ENCODE measurements at regions not wholly inside any gene's neighbourhood (a gene's known extent, or its start where the extent isn't known, plus 50 kb on each side); places are given as distances from the start of the nearest gene placed in this dataset.

GRCh38 chr17:77354670-77355455, 214.1 kb downstream of the SEC14L1 start (continued):
- TF ChIP-seq, protein P1, sequence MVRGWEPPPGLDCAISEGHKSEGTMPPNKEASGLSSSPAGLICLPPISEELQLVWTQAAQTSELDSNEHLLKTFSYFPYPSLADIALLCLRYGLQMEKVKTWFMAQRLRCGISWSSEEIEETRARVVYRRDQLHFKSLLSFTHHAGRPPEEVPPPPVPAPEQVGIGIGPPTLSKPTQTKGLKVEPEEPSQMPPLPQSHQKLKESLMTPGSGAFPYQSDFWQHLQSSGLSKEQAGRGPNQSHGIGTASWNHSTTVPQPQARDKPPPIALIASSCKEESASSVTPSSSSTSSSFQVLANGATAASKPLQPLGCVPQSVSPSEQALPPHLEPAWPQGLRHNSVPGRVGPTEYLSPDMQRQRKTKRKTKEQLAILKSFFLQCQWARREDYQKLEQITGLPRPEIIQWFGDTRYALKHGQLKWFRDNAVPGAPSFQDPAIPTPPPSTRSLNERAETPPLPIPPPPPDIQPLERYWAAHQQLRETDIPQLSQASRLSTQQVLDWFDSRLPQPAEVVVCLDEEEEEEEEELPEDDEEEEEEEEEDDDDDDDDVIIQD (CRISPR knock-in tag; IDR thresholded peaks at IDR 0.05; ENCODE audit: low read depth) = peak; percentile 80
- TF ChIP-seq ZNF546 (CRISPR knock-in tag; conservative IDR thresholded peaks at IDR 0.05) (0 out of 2 replicates have a peak, but pooled peaks have one; percentile 72), E2F2 (CRISPR knock-in tag; IDR thresholded peaks at IDR 0.05; ENCODE audit: borderline replicate concordance) (no peak), ZNF574 (CRISPR knock-in tag; IDR thresholded peaks at IDR 0.05) (peak; percentile 84), IKZF4 (CRISPR knock-in tag; IDR thresholded peaks at IDR 0.05; ENCODE audit: borderline replicate concordance, low read depth, not compliant biosample characterization) (no peak), RAD21 (CRISPR knock-in tag; IDR thresholded peaks at IDR 0.05) (0 out of 2 replicates have a peak, but pooled peaks have one; percentile 44), ZNF7 (CRISPR knock-in tag; IDR thresholded peaks at IDR 0.05) (no peak), FOXK1 (CRISPR knock-in tag; IDR thresholded peaks at IDR 0.05; ENCODE audit: borderline replicate concordance, low read depth) (peak; percentile 90; the same call in 1 of the 2 replicates), IRF2 (CRISPR knock-in tag; IDR thresholded peaks at IDR 0.05) (peak; percentile 95), ZKSCAN8 (CRISPR knock-in tag; IDR thresholded peaks at IDR 0.05; ENCODE audit: borderline replicate concordance) (peak; percentile 42; the same call in 1 of the 2 replicates), ZNF383 (CRISPR knock-in tag; IDR thresholded peaks at IDR 0.05; ENCODE audit: borderline replicate concordance) (peak; percentile 85; the same call in 1 of the 2 replicates), FOXA3 (CRISPR knock-in tag; IDR thresholded peaks at IDR 0.05) (peak; percentile 79)
- TF ChIP-seq, protein P2, sequence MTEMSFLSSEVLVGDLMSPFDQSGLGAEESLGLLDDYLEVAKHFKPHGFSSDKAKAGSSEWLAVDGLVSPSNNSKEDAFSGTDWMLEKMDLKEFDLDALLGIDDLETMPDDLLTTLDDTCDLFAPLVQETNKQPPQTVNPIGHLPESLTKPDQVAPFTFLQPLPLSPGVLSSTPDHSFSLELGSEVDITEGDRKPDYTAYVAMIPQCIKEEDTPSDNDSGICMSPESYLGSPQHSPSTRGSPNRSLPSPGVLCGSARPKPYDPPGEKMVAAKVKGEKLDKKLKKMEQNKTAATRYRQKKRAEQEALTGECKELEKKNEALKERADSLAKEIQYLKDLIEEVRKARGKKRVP (CRISPR knock-in tag; IDR thresholded peaks at IDR 0.05) = no peak
- TF ChIP-seq, protein P3, sequence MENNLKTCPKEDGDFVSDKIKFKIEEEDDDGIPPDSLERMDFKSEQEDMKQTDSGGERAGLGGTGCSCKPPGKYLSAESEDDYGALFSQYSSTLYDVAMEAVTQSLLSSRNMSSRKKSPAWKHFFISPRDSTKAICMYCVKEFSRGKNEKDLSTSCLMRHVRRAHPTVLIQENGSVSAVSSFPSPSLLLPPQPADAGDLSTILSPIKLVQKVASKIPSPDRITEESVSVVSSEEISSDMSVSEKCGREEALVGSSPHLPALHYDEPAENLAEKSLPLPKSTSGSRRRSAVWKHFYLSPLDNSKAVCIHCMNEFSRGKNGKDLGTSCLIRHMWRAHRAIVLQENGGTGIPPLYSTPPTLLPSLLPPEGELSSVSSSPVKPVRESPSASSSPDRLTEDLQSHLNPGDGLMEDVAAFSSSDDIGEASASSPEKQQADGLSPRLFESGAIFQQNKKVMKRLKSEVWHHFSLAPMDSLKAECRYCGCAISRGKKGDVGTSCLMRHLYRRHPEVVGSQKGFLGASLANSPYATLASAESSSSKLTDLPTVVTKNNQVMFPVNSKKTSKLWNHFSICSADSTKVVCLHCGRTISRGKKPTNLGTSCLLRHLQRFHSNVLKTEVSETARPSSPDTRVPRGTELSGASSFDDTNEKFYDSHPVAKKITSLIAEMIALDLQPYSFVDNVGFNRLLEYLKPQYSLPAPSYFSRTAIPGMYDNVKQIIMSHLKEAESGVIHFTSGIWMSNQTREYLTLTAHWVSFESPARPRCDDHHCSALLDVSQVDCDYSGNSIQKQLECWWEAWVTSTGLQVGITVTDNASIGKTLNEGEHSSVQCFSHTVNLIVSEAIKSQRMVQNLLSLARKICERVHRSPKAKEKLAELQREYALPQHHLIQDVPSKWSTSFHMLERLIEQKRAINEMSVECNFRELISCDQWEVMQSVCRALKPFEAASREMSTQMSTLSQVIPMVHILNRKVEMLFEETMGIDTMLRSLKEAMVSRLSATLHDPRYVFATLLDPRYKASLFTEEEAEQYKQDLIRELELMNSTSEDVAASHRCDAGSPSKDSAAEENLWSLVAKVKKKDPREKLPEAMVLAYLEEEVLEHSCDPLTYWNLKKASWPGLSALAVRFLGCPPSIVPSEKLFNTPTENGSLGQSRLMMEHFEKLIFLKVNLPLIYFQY (CRISPR knock-in tag; IDR thresholded peaks at IDR 0.05; ENCODE audit: borderline replicate concordance) = 0 out of 2 replicates have a peak, but pooled peaks have one; percentile 2
- TF ChIP-seq, protein P4, sequence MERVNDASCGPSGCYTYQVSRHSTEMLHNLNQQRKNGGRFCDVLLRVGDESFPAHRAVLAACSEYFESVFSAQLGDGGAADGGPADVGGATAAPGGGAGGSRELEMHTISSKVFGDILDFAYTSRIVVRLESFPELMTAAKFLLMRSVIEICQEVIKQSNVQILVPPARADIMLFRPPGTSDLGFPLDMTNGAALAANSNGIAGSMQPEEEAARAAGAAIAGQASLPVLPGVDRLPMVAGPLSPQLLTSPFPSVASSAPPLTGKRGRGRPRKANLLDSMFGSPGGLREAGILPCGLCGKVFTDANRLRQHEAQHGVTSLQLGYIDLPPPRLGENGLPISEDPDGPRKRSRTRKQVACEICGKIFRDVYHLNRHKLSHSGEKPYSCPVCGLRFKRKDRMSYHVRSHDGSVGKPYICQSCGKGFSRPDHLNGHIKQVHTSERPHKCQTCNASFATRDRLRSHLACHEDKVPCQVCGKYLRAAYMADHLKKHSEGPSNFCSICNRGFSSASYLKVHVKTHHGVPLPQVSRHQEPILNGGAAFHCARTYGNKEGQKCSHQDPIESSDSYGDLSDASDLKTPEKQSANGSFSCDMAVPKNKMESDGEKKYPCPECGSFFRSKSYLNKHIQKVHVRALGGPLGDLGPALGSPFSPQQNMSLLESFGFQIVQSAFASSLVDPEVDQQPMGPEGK (CRISPR knock-in tag; IDR thresholded peaks at IDR 0.05) = peak; percentile 90

Data from HepG2 (cell line).